ENCODE measurements at regions not wholly inside any gene's neighbourhood (a gene's known extent, or its start where the extent isn't known, plus 50 kb on each side); places are given as distances from the start of the nearest gene placed in this dataset.

DNA sequence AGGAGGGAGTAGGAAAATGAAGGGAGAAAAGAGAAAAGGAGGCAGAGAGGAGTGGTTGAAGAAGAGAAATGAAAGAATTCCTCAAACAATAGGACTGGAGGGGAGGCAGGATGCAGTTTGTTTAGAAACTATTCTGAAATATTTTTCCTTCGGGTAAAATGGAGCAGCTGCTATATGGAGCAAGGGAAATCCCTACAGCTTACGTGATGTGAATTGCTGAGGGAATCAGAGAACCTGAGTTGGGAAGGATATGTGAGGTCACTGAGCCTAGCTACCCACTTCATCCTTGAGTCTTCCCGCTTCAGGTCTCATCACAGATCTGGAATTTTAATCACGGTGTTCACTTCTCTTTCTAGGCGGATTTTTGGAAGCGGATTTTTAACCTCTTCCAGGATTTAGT, 204.3 kb downstream of the ERCC6L2 start:
- TF ChIP-seq CEBPB (tag; IDR thresholded peaks at IDR 0.05) (no peak), NFATC3 (IDR thresholded peaks at IDR 0.05) (no peak), POLR2A (conservative IDR thresholded peaks at IDR 0.05) (no peak), GTF2F1 (IDR thresholded peaks at IDR 0.05; ENCODE audit: low read depth, low read length) (no peak), ELF4 (CRISPR knock-in tag; IDR thresholded peaks at IDR 0.05) (no peak), MAX (CRISPR knock-in tag; IDR thresholded peaks at IDR 0.05) (no peak), FOXK2 (conservative IDR thresholded peaks at IDR 0.05 in 1 of 2, IDR thresholded peaks at IDR 0.05 in 1 of 2; ENCODE audit: low read depth in 2 of 2) (no peak), NRF1 (conservative IDR thresholded peaks at IDR 0.05 in 1 of 2, IDR thresholded peaks at IDR 0.05 in 1 of 2) (no peak), ZNF766 (CRISPR knock-in tag; conservative IDR thresholded peaks at IDR 0.05) (no peak)
- TF ChIP-seq, protein P1, sequence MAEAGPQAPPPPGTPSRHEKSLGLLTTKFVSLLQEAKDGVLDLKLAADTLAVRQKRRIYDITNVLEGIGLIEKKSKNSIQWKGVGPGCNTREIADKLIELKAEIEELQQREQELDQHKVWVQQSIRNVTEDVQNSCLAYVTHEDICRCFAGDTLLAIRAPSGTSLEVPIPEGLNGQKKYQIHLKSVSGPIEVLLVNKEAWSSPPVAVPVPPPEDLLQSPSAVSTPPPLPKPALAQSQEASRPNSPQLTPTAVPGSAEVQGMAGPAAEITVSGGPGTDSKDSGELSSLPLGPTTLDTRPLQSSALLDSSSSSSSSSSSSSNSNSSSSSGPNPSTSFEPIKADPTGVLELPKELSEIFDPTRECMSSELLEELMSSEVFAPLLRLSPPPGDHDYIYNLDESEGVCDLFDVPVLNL (CRISPR knock-in tag; IDR thresholded peaks at IDR 0.05; ENCODE audit: low read depth), result no peak
- TF ChIP-seq, protein P2, sequence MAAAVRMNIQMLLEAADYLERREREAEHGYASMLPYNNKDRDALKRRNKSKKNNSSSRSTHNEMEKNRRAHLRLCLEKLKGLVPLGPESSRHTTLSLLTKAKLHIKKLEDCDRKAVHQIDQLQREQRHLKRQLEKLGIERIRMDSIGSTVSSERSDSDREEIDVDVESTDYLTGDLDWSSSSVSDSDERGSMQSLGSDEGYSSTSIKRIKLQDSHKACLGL (CRISPR knock-in tag; IDR thresholded peaks at IDR 0.05; ENCODE audit: borderline replicate concordance, poor library complexity, severe bottlenecking), result no peak
